GM19452 (cell line): ENCODE measurements at regions not wholly inside any gene's neighbourhood (a gene's known extent, or its start where the extent isn't known, plus 50 kb on each side); places are given as distances from the start of the nearest gene placed in this dataset.

Source experiments
- ATAC-seq: cut with Tn5 transposase; IDR thresholded peaks from one replicate; pipeline ENCODE4 v1.9.1; 2021; ENCODE audit not compliant: unreplicated experiment

GRCh38 chr17:79478841-79479240 lies 132.0 kb downstream of the RBFOX3 start:
- no peak for ATAC-seq

- ATAC-seq, result no peak
Observed at GRCh38 chr17:79478051-79478461, 132.8 kb downstream of the RBFOX3 start.

GRCh38 chr17:79476074-79476652 lies 134.7 kb downstream of the RBFOX3 start:
- no peak for ATAC-seq

GRCh38 chr17:79473876-79474440 lies 136.9 kb downstream of the RBFOX3 start:
- no peak for ATAC-seq

- ATAC-seq, result no peak
Observed at GRCh38 chr17:79473111-79473875, 137.6 kb downstream of the RBFOX3 start.

- ATAC-seq, result no peak
Observed at GRCh38 chr17:79470754-79471153, 140.1 kb downstream of the RBFOX3 start.

GRCh38 chr17:79469646-79470045 lies 141.2 kb downstream of the RBFOX3 start:
- ATAC-seq, result no peak

GRCh38 chr17:79468183-79468944 lies 142.5 kb downstream of the RBFOX3 start:
- ATAC-seq, result no peak

- ATAC-seq, result no peak
Observed at GRCh38 chr17:79466562-79467350, 144.1 kb downstream of the RBFOX3 start.

GRCh38 chr17:79465681-79466025 lies 145.2 kb downstream of the RBFOX3 start:
- no peak for ATAC-seq

GRCh38 chr17:79465011-79465680 lies 145.7 kb downstream of the RBFOX3 start:
- ATAC-seq, result no peak

- no peak for ATAC-seq
Observed at GRCh38 chr17:79464318-79465010, 146.4 kb downstream of the RBFOX3 start.

GRCh38 chr17:79463421-79464317 lies 147.2 kb downstream of the RBFOX3 start:
- ATAC-seq, result no peak

GRCh38 chr17:79461041-79461440 lies 149.8 kb downstream of the RBFOX3 start:
- no peak for ATAC-seq

GRCh38 chr17:79459846-79460245 lies 151.0 kb downstream of the RBFOX3 start:
- ATAC-seq, result no peak

- ATAC-seq, result no peak
Observed at GRCh38 chr17:79459003-79459655, 151.7 kb downstream of the RBFOX3 start.

- no peak for ATAC-seq
Observed at GRCh38 chr17:79458356-79458755, 152.5 kb downstream of the RBFOX3 start.

GRCh38 chr17:79457889-79458288 lies 153.0 kb downstream of the RBFOX3 start:
- ATAC-seq, result no peak
